Upper lobe of left lung (tissue), 6 donors: ENCODE measurements at regions not wholly inside any gene's neighbourhood (a gene's known extent, or its start where the extent isn't known, plus 50 kb on each side); places are given as distances from the start of the nearest gene placed in this dataset.

ENCODE experiments used
- ATAC-seq, 2 donors: fragments of 200-7000 bp; cut with Tn5 transposase; one replicate each; pipeline ENCODE4 v1.9.1; 2022; ENCODE audit warnings: mild to moderate bottlenecking in 2 of 2, moderate library complexity in 2 of 2; ENCODE audit not compliant: low FRiP score in 2 of 2
- DNase-seq, 2 donors: peaks; one replicate each; pipeline ENCODE4 v3.0.0-alpha.2; 2019 to 2020
- H3K27ac ChIP-seq, 4 donors: fragments of 200-600 bp; sonication (generic); one replicate each; pipeline ENCODE4 v1.5.1; 2016 to 2019
- H3K27me3 ChIP-seq, 4 donors: fragments of 200-600 bp; sonication (generic); one replicate each; pipeline ENCODE4 v1.5.1; 2017 to 2019
- H3K36me3 ChIP-seq, 4 donors: fragments of 200-600 bp; sonication (generic); one replicate each; pipeline ENCODE4 v1.5.1; 2016 to 2019
- H3K4me1 ChIP-seq, 4 donors: fragments of 200-600 bp; sonication (generic); one replicate each; pipeline ENCODE4 v1.5.1; 2018 to 2019
- H3K4me3 ChIP-seq, 4 donors: fragments of 200-600 bp; sonication (generic); one replicate each; pipeline ENCODE4 v1.5.1; 2017 to 2019; ENCODE audit warnings: mild to moderate bottlenecking in 2 of 4, moderate library complexity in 1 of 4
- H3K9me3 ChIP-seq, 4 donors: fragments of 200-600 bp; sonication (generic); one replicate each; pipeline ENCODE4 v1.5.1; 2018 to 2019
- EP300 ChIP-seq, 4 donors: sonication (generic); formaldehyde crosslinking; IDR thresholded peaks; one replicate each; pipeline ENCODE4 v1.5.1; 2017; ENCODE audit warnings: antibody characterized with exemption in 4 of 4, control low read depth in 2 of 4
- POLR2A ChIP-seq, 4 donors: fragments of 450-650 bp; IDR thresholded peaks; one replicate each; pipeline ENCODE4 v1.5.1; 2016 to 2017; ENCODE audit warnings: antibody characterized with exemption in 4 of 4, mild to moderate bottlenecking in 2 of 4
- POLR2AphosphoS5 ChIP-seq, 2 donors: sonication (generic); formaldehyde crosslinking; IDR thresholded peaks; one replicate each; pipeline ENCODE4 v1.5.1; 2017; ENCODE audit warnings: antibody characterized with exemption in 2 of 2
- WGBS, 2 donors: methylation state at CpG; one replicate each; pipeline ENCODE4 v1.1.5; 2017 to 2018; 5-methylcytosine and 5-hydroxymethylcytosine counted together
- TF ChIP-seq, protein P1 (sequence below), 6 experiments: fragments of 450-650 bp in 4 of 6; fragments of 200-600 bp in 2 of 6; sonication (generic) in 2 of 6; IDR thresholded peaks; one replicate each; pipeline ENCODE4 v1.5.1; 2016 to 2019; ENCODE audit warnings: antibody characterized with exemption in 6 of 6
- donor health status: DM: no; HTN: no; CAD: no; lungs with moderate emphysema.
- donor health status: DM: no; HTN: yes; CAD: no; lungs with severe emphysema.

DNA sequence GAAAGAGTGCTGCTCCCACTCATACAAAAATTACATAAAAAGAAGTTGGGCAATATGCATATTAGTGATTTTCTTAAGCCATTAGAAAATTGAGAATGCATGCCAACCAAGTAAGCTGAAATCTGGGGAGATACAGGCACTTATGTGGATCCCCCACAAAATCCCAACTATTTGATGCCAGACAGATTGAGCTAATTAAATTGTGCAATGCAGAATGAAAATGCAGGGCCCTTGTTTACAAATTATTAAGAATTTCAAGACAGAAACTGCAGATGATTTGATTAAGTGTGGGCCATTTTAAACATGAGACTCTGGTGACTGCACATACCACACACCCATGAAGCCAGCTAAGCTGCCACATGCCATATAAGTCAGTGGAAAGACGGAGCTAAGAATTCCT, 554.5 kb downstream of the CBLN2 start:
- DNase-seq: no peak
- no peak for ATAC-seq

DNA sequence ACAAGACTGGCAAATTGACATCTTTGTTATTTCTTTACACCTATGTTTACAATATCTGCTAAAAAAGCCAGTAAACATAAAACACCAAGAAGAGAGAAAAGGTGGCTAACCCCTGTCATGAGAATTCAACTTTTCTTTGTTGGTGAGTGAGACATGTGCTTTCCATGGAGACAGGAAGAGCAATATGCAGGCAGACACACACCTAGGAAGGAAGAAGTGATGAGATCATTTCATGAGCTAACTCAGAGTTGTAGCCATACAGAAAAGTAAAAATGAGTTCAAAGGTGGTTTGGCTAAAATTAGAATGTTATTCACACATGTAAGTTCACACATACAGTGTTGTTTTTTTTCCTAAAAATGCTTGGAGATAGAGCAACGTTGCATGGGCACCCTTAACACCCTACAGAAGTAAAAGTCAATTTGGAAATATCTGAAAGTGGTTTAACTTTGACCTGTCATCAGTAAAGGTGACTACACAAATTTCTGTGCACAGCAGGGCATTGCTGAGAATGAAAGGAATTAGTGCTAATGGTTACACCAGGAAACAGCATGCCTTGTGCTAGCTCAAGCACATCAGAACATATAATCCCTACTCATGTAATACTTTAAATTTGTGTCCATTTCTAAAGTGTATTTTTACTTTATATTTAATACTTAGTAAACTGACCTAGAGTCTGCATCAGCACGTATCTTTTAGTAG, 557.6 kb downstream of the CBLN2 start:
- Histone ChIP-seq H3K27ac (no peak overlapping the region), H3K9me3 (peaks cover 0 to 4% (median 0%) of the 10 kb centered on the region in 4 donors), H3K36me3 (no peaks in the 10 kb centered on the region), H3K4me3 (no peak overlapping the region), H3K4me1 (no peaks in the 10 kb centered on the region), H3K27me3 (no peaks in the 10 kb centered on the region)
- ATAC-seq (no peak), DNase-seq (no peak)
- WGBS, 2 donors: 57 to 62% methylated on average over 2 of the region's 2 CpGs
- TF ChIP-seq, protein P1, sequence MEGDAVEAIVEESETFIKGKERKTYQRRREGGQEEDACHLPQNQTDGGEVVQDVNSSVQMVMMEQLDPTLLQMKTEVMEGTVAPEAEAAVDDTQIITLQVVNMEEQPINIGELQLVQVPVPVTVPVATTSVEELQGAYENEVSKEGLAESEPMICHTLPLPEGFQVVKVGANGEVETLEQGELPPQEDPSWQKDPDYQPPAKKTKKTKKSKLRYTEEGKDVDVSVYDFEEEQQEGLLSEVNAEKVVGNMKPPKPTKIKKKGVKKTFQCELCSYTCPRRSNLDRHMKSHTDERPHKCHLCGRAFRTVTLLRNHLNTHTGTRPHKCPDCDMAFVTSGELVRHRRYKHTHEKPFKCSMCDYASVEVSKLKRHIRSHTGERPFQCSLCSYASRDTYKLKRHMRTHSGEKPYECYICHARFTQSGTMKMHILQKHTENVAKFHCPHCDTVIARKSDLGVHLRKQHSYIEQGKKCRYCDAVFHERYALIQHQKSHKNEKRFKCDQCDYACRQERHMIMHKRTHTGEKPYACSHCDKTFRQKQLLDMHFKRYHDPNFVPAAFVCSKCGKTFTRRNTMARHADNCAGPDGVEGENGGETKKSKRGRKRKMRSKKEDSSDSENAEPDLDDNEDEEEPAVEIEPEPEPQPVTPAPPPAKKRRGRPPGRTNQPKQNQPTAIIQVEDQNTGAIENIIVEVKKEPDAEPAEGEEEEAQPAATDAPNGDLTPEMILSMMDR (IDR thresholded peaks at IDR 0.05): no peak
- no peak for TF ChIP-seq POLR2AphosphoS5 (IDR thresholded peaks at IDR 0.05)
- no peak for TF ChIP-seq POLR2A (IDR thresholded peaks at IDR 0.05)
- TF ChIP-seq EP300 (IDR thresholded peaks at IDR 0.05): no peak

More for the DNA sequence above, 554.5 kb downstream of the CBLN2 start:
- H3K36me3 ChIP-seq: no peaks in the 10 kb centered on the region
- no peaks in the 10 kb centered on the region for H3K27me3 ChIP-seq
- TF ChIP-seq EP300 (IDR thresholded peaks at IDR 0.05) (no peak), POLR2AphosphoS5 (IDR thresholded peaks at IDR 0.05) (no peak), POLR2A (IDR thresholded peaks at IDR 0.05) (no peak)
- TF ChIP-seq, protein P1 (IDR thresholded peaks at IDR 0.05): no peak
- H3K9me3 ChIP-seq: peaks cover 0 to 3% (median 0%) of the 10 kb centered on the region in 4 donors
- no peak overlapping the region for H3K27ac ChIP-seq
- WGBS, 2 donors: 57 to 67% methylated on average over 1 of the region's 1 CpG
- H3K4me1 ChIP-seq: no peaks in the 10 kb centered on the region
- no peak overlapping the region for H3K4me3 ChIP-seq

DNA sequence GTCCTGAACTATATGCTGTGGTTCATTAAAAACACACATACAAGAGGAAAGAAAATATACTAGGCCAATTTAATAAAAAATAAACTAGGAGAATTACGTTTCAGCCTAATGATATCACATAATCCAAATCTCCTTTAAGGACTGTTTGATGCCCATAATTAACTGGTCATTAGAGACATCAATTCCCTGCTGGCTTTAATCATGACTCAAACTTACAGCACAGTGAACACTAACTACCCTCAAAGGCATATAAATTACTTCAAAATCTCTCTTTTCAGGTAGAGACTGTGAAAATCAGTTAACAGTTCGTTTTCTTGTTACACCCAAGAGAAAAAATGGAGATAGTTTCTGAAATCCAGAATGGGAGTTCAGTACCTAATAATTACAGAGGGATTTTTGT, 567.4 kb downstream of the CBLN2 start:
- TF ChIP-seq EP300 (IDR thresholded peaks at IDR 0.05) (no peak), POLR2AphosphoS5 (IDR thresholded peaks at IDR 0.05) (no peak), POLR2A (IDR thresholded peaks at IDR 0.05) (no peak)
- TF ChIP-seq, protein P1 (IDR thresholded peaks at IDR 0.05): no peak
- Histone ChIP-seq H3K4me1 (no peaks in the 10 kb centered on the region), H3K4me3 (no peak overlapping the region), H3K27me3 (no peaks in the 10 kb centered on the region), H3K9me3 (no peaks in the 10 kb centered on the region), H3K27ac (no peak overlapping the region), H3K36me3 (no peaks in the 10 kb centered on the region)
- no peak for DNase-seq
- 39 to 42% methylated on average over 2 of the region's 2 CpGs for WGBS, 2 donors
- no peak for ATAC-seq

DNA sequence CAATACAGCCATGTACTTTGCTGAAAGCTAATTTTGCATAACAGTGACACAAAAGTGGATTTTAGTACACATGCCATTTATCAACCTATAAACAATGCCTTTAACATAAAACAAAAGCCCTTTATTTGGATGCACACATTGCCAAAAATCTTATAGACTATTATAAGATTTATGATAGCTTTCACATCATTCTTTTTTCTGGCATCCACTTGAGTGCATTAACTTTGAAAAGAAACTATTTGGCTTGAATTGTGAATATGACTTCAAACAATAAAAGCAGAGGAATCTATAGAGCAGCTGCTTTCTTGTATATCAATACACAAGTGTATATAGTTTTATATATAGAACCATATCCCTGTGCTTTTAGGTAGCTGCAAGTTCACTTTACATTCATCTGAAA, 577.4 kb downstream of the CBLN2 start:
- H3K27me3 ChIP-seq: no peaks in the 10 kb centered on the region
- TF ChIP-seq, protein P1 (IDR thresholded peaks at IDR 0.05): no peak
- TF ChIP-seq POLR2AphosphoS5 (IDR thresholded peaks at IDR 0.05) (no peak), EP300 (IDR thresholded peaks at IDR 0.05) (no peak), POLR2A (IDR thresholded peaks at IDR 0.05) (no peak)
- no peak overlapping the region for H3K27ac ChIP-seq
- no peak for DNase-seq
- no peaks in the 10 kb centered on the region for H3K4me1 ChIP-seq
- ATAC-seq: no peak
- no peak overlapping the region for H3K4me3 ChIP-seq
- peaks cover 0 to 16% (median 0%) of the 10 kb centered on the region in 4 donors for H3K9me3 ChIP-seq
- no peaks in the 10 kb centered on the region for H3K36me3 ChIP-seq

DNA sequence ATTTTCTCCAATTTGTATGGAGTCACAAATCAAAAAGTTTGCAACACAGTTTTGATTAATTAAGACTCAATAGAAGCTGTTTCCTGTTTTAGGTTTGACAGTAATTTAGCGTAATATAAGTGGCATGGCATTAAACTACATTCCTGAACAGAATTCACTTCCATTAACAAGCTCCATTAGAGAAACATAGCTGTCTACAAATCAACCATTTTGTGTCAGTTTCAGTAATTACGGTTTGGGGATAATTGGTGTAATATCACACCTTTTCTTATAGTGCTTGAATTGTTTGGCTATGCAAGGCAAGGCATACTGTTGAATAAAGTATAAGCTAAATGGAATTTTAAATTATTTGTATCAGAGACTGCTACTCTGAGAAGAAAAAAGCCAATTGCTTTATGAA, 585.5 kb downstream of the CBLN2 start:
- 62 to 66% methylated on average over 2 of the region's 2 CpGs for WGBS, 2 donors
- Histone ChIP-seq H3K27ac (no peak overlapping the region), H3K36me3 (no peaks in the 10 kb centered on the region), H3K4me1 (no peaks in the 10 kb centered on the region), H3K27me3 (no peaks in the 10 kb centered on the region), H3K4me3 (no peak overlapping the region), H3K9me3 (no peaks in the 10 kb centered on the region)
- TF ChIP-seq POLR2AphosphoS5 (IDR thresholded peaks at IDR 0.05): no peak
- DNase-seq (no peak), ATAC-seq (no peak)
